Fibroblast of skin of back (primary cell): ENCODE measurements at regions not wholly inside any gene's neighbourhood (a gene's known extent, or its start where the extent isn't known, plus 50 kb on each side); places are given as distances from the start of the nearest gene placed in this dataset.

Source experiments
- DNase-seq: peaks from one replicate; pipeline ENCODE4 v3.0.0-alpha.2; 2013

GRCh38 chr13:37927561-37927960 lies 58.0 kb upstream of the TRPC4 start:
- no peak for DNase-seq

- no peak for DNase-seq
These were observed 56.4 kb upstream of the TRPC4 start for GRCh38 chr13:37925878-37926473.

- no peak for DNase-seq
These were observed 53.7 kb upstream of the TRPC4 start for GRCh38 chr13:37923236-37923635.

GRCh38 chr13:37919329-37919880 lies 49.8 kb upstream of the TRPC4 start:
- DNase-seq: no peak
